GM12891 (cell line): ENCODE measurements at regions not wholly inside any gene's neighbourhood (a gene's known extent, or its start where the extent isn't known, plus 50 kb on each side); places are given as distances from the start of the nearest gene placed in this dataset.
"Not testable (repeated sequence)": the region's sequence is repeated elsewhere in the genome, so short reads cannot be mapped to it uniquely, and the experiment has no call there.

Experiments used
- DNase-seq: peaks from one replicate; pipeline ENCODE4 v3.0.0; 2011; ENCODE audit warnings: low spot score; ENCODE audit not compliant: insufficient read length
- FAIRE-seq: peaks from 2 replicates; lab custom pipeline; 2011; peaks lifted over from hg19 to GRCh38; lab: Jason Lieb, UNC
- PAX5 ChIP-seq: IDR thresholded peaks from 2 replicates; pipeline ENCODE4 v1.6.1; 2011; ENCODE audit warnings: low read length, moderate library complexity, mild to moderate bottlenecking; ENCODE audit not compliant: insufficient read depth, severe bottlenecking
- POLR2A ChIP-seq: IDR thresholded peaks from 2 replicates; pipeline ENCODE4 v1.6.1; 2011; ENCODE audit warnings: low read depth, low read length, control low read depth
- POLR2AphosphoS5 ChIP-seq: IDR thresholded peaks from 2 replicates; pipeline ENCODE4 v1.6.1; 2011; ENCODE audit warnings: low read depth, low read length, control low read depth
- POU2F2 ChIP-seq: IDR thresholded peaks from 2 replicates; pipeline ENCODE4 v1.6.1; 2011; ENCODE audit warnings: low read depth, mild to moderate bottlenecking, control low read depth, low read length, moderate library complexity
- SPI1 ChIP-seq: IDR thresholded peaks from 2 replicates; pipeline ENCODE4 v1.6.1; 2011; ENCODE audit warnings: low read depth, low read length, control low read depth
- TAF1 ChIP-seq: IDR thresholded peaks from 2 replicates; pipeline ENCODE4 v1.6.1; 2011; ENCODE audit warnings: low read depth, low read length, control low read depth

GRCh38 chr10:2572611-2573010 lies 494.7 kb upstream of the PFKP start:
- FAIRE-seq = no peak
- no peak for DNase-seq
- TF ChIP-seq POU2F2 (no peak), POLR2AphosphoS5 (no peak), POLR2A (no peak), SPI1 (no peak), PAX5 (no peak), TAF1 (no peak)

- DNase-seq = no peak
- FAIRE-seq = no peak
- TF ChIP-seq TAF1 (no peak), POU2F2 (no peak), POLR2AphosphoS5 (no peak), POLR2A (no peak), PAX5 (no peak), SPI1 (no peak)
Measured at GRCh38 chr10:2556883-2557282, 510.5 kb upstream of the PFKP start.

GRCh38 chr10:2548071-2548470 lies 519.3 kb upstream of the PFKP start:
- no peak for FAIRE-seq
- DNase-seq = no peak
- TF ChIP-seq TAF1 = no peak
- no peak for TF ChIP-seq POLR2AphosphoS5
- no peak for TF ChIP-seq POLR2A
- TF ChIP-seq POU2F2 = no peak
- TF ChIP-seq SPI1 = no peak
- TF ChIP-seq PAX5 = no peak

GRCh38 chr10:2547606-2548005 lies 519.7 kb upstream of the PFKP start:
- no peak for FAIRE-seq
- no peak for DNase-seq
- no peak for TF ChIP-seq POLR2A
- no peak for TF ChIP-seq PAX5
- TF ChIP-seq POU2F2 = no peak
- TF ChIP-seq TAF1 = no peak
- no peak for TF ChIP-seq POLR2AphosphoS5
- no peak for TF ChIP-seq SPI1

- FAIRE-seq, DNase-seq: not testable (repeated sequence)
Measured at GRCh38 chr10:2546894-2547293, 520.5 kb upstream of the PFKP start.

- FAIRE-seq = no peak
- DNase-seq = no peak
- no peak for TF ChIP-seq PAX5
- no peak for TF ChIP-seq TAF1
- TF ChIP-seq POLR2AphosphoS5 = no peak
- no peak for TF ChIP-seq POLR2A
- no peak for TF ChIP-seq POU2F2
- TF ChIP-seq SPI1 = no peak
Measured at GRCh38 chr10:2543974-2544373, 523.4 kb upstream of the PFKP start.

GRCh38 chr10:2543142-2543886 lies 524.0 kb upstream of the PFKP start:
- FAIRE-seq (no peak), DNase-seq (no peak)
- TF ChIP-seq POLR2A (no peak), POU2F2 (no peak), PAX5 (no peak), POLR2AphosphoS5 (no peak), SPI1 (no peak), TAF1 (no peak)

- no peak for TF ChIP-seq SPI1
- TF ChIP-seq POLR2A = no peak
- no peak for TF ChIP-seq POU2F2
- TF ChIP-seq POLR2AphosphoS5 = no peak
- no peak for TF ChIP-seq TAF1
- TF ChIP-seq PAX5 = no peak
- no peak for DNase-seq
- FAIRE-seq = no peak
Measured at GRCh38 chr10:2541176-2541575, 526.2 kb upstream of the PFKP start.

GRCh38 chr10:2529945-2530344 lies 537.4 kb upstream of the PFKP start:
- TF ChIP-seq POLR2A (no peak), TAF1 (no peak), POLR2AphosphoS5 (no peak), PAX5 (no peak), POU2F2 (no peak), SPI1 (no peak)
- DNase-seq = no peak
- no peak for FAIRE-seq

GRCh38 chr10:2525781-2526180 lies 541.6 kb upstream of the PFKP start:
- FAIRE-seq (no peak), DNase-seq (no peak)
- TF ChIP-seq POLR2AphosphoS5 (no peak), PAX5 (no peak)
